Activated T-cell treated with anti-CD3 and anti-CD28 coated beads for 24 hours (primary cell): ENCODE measurements at regions not wholly inside any gene's neighbourhood (a gene's known extent, or its start where the extent isn't known, plus 50 kb on each side); places are given as distances from the start of the nearest gene placed in this dataset.
A peak's percentile ranks its signal among the peaks of the same experiment; 100 is the strongest.

Source experiments
- DNase-seq: peaks from one replicate; pipeline ENCODE4 v3.0.0-alpha.2; 2020; ENCODE audit warnings: low read depth

DNA sequence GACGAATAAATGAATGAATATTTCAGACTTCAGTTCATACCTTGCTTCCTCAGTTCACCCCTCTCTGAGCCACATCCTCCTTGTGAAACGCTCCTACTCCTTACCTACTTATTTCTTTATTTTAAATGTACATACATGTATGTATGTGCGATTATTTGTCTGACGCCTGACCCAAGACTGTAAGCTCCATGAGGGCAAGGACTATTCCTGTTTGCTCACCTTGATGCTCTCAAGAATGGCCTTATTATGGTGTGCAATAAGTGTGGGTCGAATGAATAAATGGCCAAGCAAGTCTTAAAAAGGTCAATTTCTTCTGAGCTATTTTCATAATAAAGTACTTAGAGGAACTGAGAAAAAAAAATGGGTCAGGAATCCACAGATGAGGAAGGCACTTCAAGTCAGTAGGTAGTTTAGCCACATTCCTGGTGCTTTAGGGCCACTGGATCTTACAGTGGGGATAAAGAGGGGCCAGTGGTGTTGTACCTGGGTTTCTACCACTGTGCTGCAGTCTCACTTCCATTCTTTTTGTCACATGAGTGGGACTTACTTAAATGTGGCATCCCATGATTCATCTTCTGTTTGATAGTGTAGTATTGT is 74.7 kb downstream of the SDC1 start:
- DNase-seq, result no peak

DNA sequence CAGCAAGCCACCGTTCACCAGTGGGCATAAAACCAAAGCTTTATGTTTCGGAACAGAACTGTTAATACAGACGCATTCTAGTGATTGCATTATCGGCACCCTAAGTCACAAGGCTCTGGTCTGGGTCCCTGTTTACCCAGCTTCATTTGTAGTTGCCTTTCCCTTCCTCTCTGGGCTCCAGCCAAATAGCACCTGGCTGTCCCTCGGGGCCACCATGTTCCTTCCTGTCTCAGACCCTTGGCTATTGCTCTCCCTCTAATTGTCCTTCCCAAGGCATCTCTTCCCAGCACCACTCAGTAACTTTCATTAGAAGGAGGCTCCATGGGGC is 75.3 kb downstream of the SDC1 start:
- no peak for DNase-seq

DNA sequence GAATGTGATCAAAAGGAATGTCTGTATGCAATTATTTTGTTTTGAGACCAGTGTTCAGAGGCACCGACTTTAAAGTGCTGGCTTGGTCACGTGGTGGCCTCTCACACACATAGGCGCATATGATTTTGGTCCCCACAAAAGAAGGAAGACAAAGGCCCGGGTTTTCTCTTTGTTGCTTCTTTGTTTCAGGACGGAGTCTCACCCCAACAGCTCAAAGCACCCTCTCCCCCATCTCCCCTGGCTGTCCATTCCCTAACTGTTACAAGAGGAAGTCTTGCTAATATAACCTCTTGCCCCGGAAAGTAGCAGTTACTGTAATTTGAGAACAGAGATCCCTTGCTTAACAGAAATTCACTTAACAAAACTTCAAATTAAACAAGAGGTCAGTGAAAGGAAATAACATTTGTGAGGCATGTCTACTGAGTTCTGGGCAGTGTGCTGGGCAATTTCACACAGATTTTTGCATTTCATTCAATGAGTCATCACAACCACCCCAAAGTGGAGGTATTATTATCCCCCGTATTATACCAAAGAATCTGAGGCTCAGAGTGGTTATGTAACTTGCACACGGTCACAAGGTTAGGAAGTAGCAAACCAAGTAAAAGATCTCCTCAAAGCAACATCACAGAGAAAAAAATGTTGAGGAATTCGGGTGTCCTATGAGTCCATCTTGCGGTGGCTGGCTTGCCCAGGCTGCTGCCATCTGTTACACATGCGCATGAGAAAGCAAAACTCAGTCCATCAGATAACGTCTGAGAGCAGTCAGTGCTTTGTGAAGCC is 75.8 kb downstream of the SDC1 start:
- DNase-seq, result no peak

DNA sequence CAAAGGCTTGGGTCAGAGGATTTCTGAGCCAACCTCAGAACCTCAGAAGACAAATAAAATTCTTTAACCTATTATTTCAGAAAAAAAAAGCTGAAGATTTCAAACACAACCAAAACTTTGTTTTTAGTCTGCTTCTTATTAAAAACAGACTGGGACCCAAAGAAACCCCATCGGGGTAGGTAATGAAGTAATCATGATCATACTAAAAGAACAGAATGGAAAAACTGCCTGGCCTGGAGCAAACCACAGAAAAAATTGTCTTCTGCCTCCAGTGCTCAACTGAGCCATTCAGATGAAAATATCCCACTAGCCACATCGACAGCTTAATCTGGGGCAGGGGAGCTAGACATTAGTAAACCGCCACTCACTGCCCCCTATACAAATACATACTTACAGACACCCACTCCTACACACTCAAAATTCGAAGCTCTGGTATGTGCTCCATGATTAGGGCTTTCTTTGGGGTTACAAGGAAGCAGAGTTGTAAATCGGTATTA is 76.5 kb downstream of the SDC1 start:
- DNase-seq, result no peak

DNA sequence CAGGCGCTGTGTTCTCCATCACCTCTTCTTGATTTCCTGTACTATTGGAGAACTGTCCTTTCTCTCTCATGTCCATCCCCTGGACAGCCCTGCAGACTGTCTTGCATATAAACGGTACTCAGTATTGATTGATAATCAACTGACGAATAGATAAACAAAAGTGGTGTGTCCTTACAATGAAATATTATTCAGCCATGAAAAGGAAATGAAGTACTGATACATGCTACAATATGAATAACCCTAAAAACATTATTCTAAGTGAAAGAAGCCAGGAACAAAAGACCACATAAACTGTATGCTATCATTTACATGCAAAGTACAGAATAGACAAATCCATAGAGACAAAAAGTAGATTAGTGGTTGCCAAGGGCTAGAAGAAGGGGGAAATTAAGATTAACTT is 77.6 kb downstream of the SDC1 start:
- DNase-seq, result no peak

DNA sequence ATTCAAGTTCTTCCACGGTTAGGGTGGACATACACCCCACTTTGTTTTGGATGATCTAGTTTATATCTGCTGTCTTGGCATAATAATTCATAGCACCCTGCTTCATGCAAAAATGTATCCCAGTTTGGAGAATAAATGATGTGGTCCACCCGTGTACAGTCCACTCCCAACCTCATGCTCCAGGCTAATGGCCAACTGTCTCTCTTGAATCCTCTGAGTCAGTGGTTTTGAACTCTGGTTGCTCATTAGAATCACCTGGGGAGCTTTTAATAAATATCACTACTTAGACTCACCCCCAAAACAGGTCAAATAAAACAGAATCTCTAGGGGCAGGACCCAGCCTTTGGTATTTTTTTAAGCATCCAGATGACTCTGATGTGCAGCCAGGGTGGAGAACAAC is 78.5 kb downstream of the SDC1 start:
- no peak for DNase-seq

DNA sequence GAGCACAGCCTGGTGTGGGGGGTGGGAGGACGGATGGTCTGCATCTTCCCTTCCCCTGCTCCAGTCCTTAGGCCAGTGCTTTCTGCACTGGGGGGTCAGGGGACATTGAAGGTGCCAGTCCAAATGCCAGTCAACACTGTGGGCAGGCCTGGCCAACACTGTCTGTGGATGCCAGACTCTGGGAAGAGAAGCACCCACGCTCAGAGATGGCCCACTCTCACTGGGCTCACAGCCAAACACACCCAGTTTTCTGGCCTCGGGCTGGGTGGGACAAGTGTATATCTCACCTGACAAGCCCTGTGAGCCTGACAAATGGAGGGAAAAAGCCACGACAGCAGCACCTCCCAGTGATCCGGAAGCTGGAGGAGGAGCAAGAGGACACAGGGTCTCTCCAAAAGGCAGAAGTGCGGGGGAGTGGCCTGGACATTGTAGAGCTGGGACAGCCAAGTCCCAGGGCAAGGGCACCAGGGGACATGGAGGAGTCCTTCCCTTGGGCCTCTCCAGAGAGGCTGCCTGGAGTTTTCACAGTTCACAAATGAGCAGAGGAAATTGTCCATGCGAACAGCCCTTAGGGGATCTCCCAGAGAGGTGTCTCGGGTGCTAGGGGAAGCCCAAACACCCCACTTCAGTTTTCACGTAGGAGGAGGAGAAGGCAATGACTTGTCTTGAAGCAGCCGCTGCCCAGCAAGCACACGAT is 79.3 kb downstream of the SDC1 start:
- DNase-seq, result no peak

DNA sequence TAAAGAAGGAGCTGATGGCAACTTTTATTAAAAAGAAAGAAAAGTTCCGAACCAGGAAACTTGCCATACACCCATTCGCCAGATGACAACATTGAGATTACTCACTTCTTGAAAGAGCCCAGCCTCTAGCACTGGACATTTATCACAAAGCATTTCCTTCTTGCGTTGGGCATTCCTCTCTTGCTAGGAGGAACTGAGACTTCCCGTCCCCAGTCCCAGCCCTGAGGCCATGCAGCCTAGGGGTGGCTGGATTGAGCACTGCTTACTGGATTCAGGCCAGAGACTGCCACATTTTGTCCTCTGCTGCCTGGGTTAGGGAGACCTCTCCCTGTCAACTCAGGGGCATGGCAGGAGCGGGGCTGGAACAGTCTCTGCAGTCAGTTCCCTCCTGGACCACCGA is 80.1 kb downstream of the SDC1 start:
- DNase-seq, result no peak

DNA sequence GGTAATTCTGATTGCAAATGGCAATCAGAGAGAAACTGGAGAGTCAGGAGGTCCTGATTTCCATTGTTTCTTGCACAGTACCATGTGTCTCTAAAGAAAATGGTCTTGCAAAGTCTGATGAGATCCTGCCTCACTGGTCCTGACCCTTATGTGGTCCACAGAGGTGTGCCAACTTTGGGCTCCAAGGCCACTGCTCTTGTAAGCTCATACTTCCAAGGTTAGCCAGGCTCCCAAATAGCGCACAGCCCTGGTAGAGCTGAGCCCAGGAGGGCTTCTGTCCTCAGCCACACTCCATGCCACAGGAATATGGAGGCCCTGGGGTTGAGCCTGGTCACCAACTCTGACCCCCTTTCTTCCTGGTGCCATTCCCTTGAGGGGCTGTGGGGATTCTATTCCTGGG is 80.7 kb downstream of the SDC1 start:
- DNase-seq, result no peak

DNA sequence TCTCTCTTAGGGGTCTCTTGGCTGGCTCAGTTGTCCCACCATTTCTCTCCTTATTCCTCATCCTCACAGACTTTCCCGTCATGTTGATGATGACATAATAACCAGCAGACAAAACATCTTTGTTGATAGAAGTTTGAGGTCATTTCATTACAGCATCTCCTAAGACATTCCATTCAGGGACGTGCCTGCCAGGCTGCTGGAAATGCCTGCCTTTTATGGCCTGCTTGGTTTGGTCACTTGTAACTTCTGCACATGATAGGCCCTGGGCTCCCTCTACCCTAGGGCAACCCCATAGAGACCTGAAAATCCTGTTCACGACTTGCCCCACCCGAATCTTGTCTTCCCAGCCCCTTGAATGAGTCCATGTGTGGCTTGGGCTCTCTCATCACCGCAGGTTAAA is 81.7 kb downstream of the SDC1 start:
- no peak for DNase-seq

DNA sequence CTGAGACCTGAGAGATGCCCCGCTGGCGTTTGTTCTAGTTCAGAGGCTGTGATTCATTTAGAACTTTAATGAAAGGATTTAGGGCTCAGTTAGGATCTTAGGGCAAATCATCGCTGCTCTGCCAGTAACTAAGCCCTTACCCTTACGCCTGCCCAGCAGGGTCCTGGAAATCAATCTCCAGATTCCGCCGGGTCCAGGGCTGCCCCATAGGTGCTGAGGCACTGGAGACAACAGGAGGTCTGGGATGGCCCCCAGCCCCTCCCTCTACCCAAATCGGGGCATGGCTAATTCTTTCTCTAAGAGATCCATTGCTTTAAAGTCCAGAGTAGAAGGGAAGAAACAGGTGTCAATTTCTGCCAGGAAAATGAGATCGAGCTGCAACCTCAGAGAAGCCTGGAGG is 83.1 kb downstream of the SDC1 start:
- DNase-seq, result no peak

DNA sequence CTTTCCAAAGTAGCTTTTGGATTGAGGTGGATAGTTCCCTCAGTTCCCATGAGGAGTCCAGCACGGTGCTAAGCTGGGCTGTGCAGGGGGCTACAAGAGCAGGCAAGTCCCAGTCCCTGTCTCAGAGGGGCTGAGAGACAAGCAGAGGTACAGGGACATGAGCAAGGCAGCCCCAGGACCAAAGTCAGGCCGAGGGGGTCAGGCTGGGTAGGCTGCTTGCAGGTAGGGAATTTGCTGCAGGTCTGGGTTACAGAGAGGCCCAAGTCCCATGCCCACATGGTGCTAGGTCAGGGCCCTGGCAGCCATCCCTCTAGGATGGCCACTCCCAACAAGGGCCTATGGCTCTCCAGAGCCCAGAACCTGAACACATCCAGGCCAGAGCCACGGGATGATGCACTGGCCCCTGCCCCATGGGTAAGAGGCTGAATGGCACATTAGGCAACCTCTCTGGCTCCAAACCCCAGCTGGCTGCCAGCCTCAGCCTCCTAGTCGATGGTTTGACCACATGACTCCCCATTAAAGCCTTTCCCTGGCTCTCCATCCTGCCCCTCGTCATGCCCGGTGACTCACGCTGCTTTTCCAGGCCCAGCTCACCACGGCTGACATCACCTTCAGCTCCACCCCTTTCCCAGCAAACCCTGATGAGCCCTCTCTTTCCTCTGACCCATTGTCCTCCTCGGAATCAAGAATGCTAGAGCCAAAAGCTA is 83.7 kb downstream of the SDC1 start:
- no peak for DNase-seq

DNA sequence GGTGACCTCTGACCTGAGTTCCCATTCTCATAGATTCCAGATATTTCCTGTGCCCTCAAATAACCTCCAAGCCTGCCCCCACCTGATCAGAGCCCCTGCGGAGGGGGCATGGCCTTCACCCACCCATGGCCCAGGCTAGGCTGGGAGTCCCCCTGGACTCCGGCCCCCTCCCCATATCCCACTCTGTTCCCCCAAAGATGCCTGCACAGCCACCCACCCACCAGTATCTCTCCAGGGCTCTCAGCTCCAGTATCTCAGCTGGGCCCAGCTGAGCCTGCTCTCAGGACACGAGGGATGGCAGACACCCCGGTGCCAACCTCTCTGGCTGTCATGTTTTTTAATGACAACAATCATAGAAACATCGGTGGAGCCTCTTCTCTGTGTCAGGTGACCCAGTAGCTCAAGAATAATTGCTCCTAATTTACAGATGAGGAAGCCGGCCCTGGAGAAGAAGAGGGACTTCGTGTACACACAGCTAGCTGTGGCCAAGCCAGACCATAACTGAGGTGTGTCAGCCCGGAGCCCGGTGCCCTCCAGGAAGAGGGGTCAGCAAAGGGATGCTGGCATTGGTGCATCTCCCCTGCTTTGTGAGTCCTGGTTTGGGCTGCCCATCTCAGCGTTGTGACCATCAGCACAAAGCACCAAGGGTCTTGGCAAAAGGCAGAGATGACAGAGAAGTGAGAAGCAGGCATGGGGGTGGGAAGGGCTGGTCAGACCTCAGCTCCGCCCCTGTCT is 84.4 kb downstream of the SDC1 start:
- DNase-seq, result no peak

DNA sequence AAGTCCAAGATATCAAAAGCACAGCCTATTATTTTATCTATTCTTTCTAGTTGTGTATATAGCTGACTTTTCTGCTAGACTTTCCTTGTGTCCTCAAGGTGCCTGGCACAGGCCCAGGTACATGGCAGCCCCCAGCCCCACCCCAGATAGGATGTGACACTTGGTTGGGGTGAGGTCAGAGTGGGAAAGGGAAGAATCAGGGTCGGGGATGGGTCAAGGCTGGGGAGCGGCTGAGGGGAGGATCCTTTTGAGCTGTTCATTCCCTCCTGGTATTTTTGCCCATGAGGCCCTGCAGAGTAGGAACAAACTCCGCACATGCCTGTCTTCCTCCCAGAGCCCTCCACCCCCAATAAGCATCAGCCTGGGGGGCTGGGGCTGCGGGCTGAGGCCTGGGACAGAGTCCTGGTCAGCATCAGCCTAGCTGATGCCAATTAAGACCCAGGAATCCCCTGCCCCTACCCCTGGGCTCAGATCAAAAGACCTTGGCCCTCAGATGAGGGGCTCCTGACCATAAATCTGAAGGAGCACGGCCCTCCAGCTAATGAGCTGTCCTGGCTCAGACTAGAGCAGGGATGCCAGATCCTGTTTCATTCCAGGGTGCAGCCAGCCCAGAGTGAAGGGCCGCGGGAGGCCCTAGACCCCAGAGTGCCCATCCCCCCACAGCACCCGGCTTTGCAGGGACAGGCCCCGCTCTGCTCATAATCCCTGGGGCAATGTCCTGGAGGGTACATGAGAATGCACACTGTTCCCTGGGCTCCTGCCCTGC is 85.3 kb downstream of the SDC1 start:
- no peak for DNase-seq

DNA sequence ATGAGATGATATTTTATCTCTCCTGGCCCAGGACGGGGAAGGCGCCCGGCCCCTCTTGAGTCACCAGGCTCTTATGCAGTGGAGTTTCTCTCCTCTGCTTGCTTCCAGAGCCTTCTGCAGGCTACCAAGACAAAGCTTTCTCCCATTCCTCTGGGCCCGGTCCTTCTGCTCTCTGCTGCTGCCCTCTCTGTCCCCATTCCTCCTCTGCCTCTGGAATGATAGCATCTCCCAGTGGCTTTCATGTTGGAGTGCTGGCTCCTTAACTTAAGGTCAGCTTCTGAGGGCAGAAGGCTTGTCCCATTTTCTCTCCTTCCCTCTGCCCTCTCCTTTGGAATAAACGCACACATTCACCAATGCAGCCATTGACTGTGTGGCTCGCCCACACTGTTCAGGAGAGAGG is 86.2 kb downstream of the SDC1 start:
- DNase-seq, result no peak

DNA sequence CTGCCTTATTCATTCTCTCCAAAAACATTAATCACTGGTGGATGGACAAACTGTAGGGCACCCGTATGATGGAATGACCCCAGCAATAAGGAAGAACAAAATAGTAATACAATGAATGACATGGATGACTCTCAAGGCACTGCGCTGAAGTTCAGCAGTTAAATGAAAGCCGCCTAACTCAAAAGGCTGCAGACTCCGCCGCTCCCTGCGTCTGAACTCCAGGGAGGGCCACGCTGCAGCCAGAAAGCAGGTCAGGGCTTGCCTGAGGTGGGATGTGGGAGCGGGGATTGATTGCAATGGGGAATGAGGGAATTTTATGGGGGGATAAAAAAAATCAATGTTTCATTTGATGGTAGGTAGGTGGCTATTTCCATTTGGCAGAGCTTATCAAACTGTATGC is 86.5 kb upstream of the LAPTM4A start:
- DNase-seq, result no peak

DNA sequence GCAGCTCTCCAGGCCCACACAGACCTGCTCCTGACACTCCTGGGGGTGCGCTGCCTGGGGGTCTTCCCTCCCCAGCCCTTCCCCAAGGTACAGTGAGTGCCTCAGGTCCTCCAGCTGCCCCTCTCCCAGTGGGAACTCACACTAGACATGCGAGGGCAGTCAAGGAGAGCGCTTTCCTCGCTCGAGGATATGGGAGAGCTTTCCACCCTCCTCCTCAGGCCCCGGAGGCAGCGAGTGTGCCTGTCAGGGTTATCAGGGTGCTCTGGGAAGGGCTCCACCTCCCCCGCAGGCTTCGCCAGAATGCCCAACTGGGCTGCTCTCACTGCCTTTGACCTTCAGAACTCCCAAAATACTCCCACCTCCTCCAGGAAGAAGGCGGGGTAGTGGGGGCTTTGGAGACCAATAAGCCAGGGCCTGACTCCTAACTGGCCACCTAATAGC is 85.7 kb upstream of the LAPTM4A start:
- DNase-seq, result no peak

DNA sequence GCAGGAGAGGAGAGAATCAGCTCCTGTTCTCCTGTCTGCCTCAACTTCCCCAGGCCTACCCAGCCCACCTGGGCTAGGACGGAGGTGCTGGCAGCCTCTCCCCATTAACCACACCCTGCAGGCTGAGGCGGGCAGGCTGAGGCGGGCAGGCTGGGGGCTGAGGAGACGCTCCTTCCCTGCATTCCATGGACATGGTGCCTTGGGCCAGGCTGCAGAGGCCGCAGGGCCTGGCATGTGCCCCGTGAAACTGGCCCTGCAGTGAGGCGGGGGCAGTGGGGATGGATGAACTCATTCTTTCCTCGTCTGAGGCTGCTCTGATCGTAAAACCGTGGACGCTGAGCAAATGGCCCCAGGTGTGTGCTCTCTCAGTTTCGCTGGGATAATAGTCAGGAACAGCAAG is 84.7 kb upstream of the LAPTM4A start:
- DNase-seq, result no peak

DNA sequence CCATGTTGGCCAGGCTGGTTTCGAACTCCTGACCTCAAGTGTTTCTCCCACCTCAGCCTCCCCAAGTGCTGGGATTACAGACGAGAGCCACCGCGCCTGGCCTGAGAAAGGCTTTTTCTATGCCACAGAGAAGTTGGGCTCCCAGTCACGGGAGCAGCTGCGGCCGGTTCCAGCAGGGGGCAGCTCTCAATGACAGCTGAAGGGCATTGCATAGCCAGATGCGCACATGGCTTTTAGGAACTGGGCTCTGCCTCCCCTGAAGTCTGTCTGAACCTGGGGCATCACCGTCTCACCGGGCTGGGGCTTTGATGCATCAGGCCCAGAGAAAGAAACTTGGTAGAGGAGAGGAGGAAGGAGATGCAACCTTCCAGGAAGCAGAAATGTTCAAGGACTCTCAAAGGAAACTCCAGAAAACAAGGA is 84.2 kb upstream of the LAPTM4A start:
- DNase-seq, result peak; percentile 20

DNA sequence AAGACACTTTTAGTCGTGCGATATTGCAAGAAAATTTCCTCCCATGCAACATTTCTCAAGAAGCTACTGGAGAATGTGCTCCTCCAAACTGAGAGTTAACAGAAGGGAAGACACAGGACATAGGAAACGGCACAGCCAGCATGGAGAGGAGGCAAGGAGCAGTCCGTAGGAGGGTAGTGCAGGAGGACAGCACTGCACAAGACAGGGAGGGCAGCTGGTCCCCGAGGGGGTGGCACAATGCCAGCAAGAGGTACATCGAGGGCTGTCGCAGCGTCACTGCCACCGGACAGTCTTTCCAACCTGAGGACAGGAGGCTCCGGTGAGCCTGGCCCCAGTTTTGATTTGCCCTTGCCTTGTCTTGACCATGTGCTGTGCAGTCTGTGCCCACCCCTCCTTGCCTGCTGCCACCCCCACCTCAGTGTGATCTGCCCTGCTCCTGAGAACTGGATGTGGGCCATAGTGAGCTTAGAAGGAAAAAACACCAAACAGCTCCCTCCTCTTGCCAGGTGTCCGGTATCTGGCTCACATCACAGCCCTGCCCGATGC is 81.6 kb upstream of the LAPTM4A start:
- no peak for DNase-seq
